K562 (cell line): ENCODE measurements at regions not wholly inside any gene's neighbourhood (a gene's known extent, or its start where the extent isn't known, plus 50 kb on each side); places are given as distances from the start of the nearest gene placed in this dataset.
A peak's percentile ranks its signal among the peaks of the same experiment; 100 is the strongest.

Experiments used
- ASH1L ChIP-seq: fragments of 450-650 bp; IDR thresholded peaks from 2 replicates; pipeline ENCODE4 v1.6.1; 2018; ENCODE audit warnings: borderline replicate concordance, mild to moderate bottlenecking, low read depth; ENCODE audit not compliant: partially characterized antibody
- E2F4 ChIP-seq: sonication (generic); formaldehyde crosslinking; IDR thresholded peaks from 2 replicates; pipeline ENCODE4 v1.8.0; 2022; ENCODE audit warnings: mild to moderate bottlenecking, low read depth, missing genetic modification reagents
- NCOA4 ChIP-seq: fragments of 450-650 bp; IDR thresholded peaks from 2 replicates; pipeline ENCODE4 v1.6.1; 2018; ENCODE audit warnings: mild to moderate bottlenecking; ENCODE audit not compliant: partially characterized antibody
- TEAD1 ChIP-seq, 2 experiments: fragments of 450-650 bp in 1 of 2; sonication (generic) in 1 of 2; formaldehyde crosslinking; IDR thresholded peaks; 2 replicates each; pipeline versions ENCODE4 v1.4.0 to v1.8.0; 2020 to 2022; ENCODE audit warnings: mild to moderate bottlenecking in 2 of 2, missing genetic modification reagents in 1 of 2
- ZNF395 ChIP-seq: fragments of 200-800 bp; sonication (Bioruptor generic); IDR thresholded peaks from 2 replicates; pipeline ENCODE4 v1.6.1; 2017; ENCODE audit warnings: missing genetic modification characterization, missing compliant biosample characterization

DNA sequence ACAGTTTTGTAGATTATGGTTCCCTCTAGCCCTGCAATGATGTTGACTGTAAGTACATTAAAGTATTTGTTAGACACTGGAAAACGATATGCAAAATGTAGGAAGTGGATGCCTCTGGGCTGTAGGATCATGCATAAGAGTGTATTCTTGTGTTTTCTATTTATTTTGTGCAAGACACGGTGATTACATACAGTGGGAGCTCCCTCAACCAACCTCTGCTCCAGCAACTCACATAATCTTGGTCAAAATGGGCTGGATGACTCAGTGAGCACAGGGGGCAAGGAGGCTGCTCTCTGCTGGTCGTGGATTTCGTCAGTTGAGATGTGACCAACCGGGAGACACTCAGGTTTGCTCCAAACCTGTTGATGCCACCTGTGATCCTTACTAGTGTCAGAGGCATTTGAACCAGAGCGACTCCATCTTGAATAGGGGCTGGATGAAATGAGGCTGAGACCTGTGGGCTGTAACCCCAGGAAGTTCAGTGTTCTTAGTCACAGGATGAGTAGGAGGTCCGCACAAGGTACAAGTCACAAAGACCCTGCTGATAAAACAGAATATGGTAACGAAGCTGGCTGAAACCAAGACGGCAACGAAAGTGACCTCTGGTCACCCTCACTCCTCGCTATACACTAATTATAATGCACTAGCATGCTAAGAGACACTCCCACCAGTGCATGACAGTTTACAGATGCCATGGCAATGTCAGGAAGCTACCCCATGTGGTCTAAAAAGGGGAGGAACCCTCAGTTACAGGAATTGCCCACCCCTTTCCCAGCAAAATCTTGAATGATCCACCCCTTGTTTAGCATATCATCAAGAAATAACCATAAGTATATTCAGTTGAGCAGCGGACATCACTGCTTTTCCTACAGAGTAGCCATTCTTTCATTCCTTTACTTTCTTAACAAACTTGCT lies 56.4 kb upstream of the FAM20C start (continued):
- TF ChIP-seq ZNF395 (CRISPR knock-in tag) (peak; percentile 62), ASH1L (no peak), NCOA4 (no peak), TEAD1 (CRISPR knock-in tag; IDR thresholded peaks at IDR 0.05) (0 out of 4 replicates have a peak, but pooled peaks of 1 of the 2 experiments have one; percentile 27), E2F4 (no peak)
